ENCODE measurements at regions not wholly inside any gene's neighbourhood (a gene's known extent, or its start where the extent isn't known, plus 50 kb on each side); places are given as distances from the start of the nearest gene placed in this dataset.

GRCh38 chr7:79723833-79724618 lies 270.6 kb upstream of the MAGI2 start:
- Mint-ChIP-seq H3K27me3 (no peaks in the 10 kb centered on the region), H3K4me3 (no peak overlapping the region), H3K9me3 (no peaks in the 10 kb centered on the region), H3K27ac (no peak overlapping the region), H3K36me3 (no peaks in the 10 kb centered on the region), H3K4me1 (ENCODE audit: unreplicated experiment) (no peaks in the 10 kb centered on the region)
- DNase-seq (ENCODE audit: extremely low spot score, unreplicated experiment): no peak
- TF ChIP-seq CTCF (conservative IDR thresholded peaks at IDR 0.05): no peak

GRCh38 chr7:79722217-79722616 lies 268.8 kb upstream of the MAGI2 start:
- Mint-ChIP-seq H3K27ac (no peak overlapping the region), H3K27me3 (no peaks in the 10 kb centered on the region), H3K4me3 (no peak overlapping the region), H3K9me3 (no peaks in the 10 kb centered on the region), H3K4me1 (ENCODE audit: unreplicated experiment) (no peaks in the 10 kb centered on the region), H3K36me3 (no peaks in the 10 kb centered on the region)
- no peak for TF ChIP-seq CTCF (conservative IDR thresholded peaks at IDR 0.05)
- no peak for DNase-seq (ENCODE audit: extremely low spot score, unreplicated experiment)

GRCh38 chr7:79719216-79719615 lies 265.7 kb upstream of the MAGI2 start:
- Mint-ChIP-seq H3K4me1 (ENCODE audit: unreplicated experiment) (no peaks in the 10 kb centered on the region), H3K4me3 (no peak overlapping the region), H3K27me3 (no peaks in the 10 kb centered on the region), H3K9me3 (no peaks in the 10 kb centered on the region), H3K36me3 (no peaks in the 10 kb centered on the region), H3K27ac (no peak overlapping the region)
- DNase-seq (ENCODE audit: extremely low spot score, unreplicated experiment): no peak
- TF ChIP-seq CTCF (conservative IDR thresholded peaks at IDR 0.05): no peak

GRCh38 chr7:79716329-79716728 lies 262.9 kb upstream of the MAGI2 start:
- Mint-ChIP-seq H3K9me3 (no peaks in the 10 kb centered on the region), H3K4me3 (no peak overlapping the region), H3K27ac (no peak overlapping the region), H3K4me1 (ENCODE audit: unreplicated experiment) (no peaks in the 10 kb centered on the region), H3K36me3 (no peaks in the 10 kb centered on the region), H3K27me3 (no peaks in the 10 kb centered on the region)
- TF ChIP-seq CTCF (conservative IDR thresholded peaks at IDR 0.05): no peak
- no peak for DNase-seq (ENCODE audit: extremely low spot score, unreplicated experiment)

- H3K36me3 Mint-ChIP-seq: no peaks in the 10 kb centered on the region
- no peak for TF ChIP-seq CTCF (conservative IDR thresholded peaks at IDR 0.05)
- H3K4me1 Mint-ChIP-seq (ENCODE audit: unreplicated experiment): no peaks in the 10 kb centered on the region
- H3K27me3 Mint-ChIP-seq: no peaks in the 10 kb centered on the region
- no peak for DNase-seq (ENCODE audit: extremely low spot score, unreplicated experiment)
- H3K27ac Mint-ChIP-seq: no peak overlapping the region
- H3K4me3 Mint-ChIP-seq: no peak overlapping the region
- H3K9me3 Mint-ChIP-seq: no peaks in the 10 kb centered on the region
Observed at GRCh38 chr7:79714081-79714480, 260.6 kb upstream of the MAGI2 start.

Data from type B pancreatic cell (in vitro differentiated cells).